ENCODE measurements at regions not wholly inside any gene's neighbourhood (a gene's known extent, or its start where the extent isn't known, plus 50 kb on each side); places are given as distances from the start of the nearest gene placed in this dataset.
"Not testable (repeated sequence)": the region's sequence is repeated elsewhere in the genome, so short reads cannot be mapped to it uniquely, and the experiment has no call there.

DNA sequence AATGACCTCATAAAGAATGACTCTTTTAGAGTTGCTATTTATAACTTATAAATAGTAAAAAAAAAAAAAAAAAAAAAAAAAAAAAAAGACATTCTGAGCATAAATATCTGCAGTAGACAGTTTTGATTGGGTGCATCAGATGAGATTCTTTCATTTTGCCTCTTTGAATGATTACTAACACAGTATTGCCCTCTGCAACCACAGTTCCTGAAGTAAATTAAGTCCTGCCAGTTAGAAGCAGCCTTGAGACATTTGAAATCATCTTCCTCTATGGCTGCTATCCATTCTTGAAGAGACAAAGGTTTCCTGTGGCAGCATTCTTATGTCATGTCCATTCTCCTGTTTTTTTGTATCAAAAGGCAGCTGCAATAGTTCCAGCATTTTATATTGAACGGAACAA lies 892.4 kb upstream of the MIR17HG start:
- DNase-seq (ENCODE audit: low spot score) = no peak
- in situ Hi-C loops (cut with HindIII; ENCODE audit: low sequenced_read_pairs) = no loop called here

DNA sequence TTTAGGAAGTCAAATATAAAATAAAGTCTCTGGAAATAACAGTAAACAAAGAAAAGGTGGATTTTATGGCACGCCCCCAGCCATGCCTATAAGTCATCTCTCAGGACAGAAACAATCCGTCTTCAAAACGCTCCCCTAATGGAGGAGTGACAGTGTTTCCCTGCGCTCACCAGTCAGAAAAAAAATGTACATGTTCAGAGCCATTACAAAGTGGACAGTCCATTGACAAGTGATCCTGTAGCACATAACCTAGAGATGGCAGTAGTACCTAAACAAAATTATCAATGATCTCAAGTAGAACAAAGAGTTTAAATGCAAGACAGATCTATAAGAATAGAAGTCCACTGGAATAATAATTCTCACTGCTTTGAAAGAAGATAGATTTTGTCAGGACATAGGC lies 891.7 kb upstream of the MIR17HG start:
- DNase-seq (ENCODE audit: low spot score) = no peak
- in situ Hi-C loops (cut with HindIII; ENCODE audit: low sequenced_read_pairs) = no loop called here

DNA sequence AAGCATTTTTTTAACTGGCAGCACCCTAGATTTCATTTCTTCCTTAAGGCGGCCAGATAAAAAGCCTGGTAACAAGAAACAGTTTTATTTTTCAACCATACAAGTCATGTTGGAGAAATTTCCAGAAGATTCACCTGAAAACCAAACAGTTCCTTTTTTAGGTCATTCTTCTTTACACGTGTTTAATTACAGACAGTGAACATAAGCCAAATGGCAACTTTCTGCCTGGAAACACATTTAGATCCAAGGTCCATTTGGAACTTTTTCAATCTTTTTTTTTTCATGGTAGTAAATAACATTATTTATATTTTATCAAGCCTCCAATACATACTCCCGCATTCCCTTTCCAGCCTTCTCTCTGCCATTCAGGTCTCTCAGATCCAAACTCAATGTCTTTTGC lies 886.1 kb upstream of the MIR17HG start:
- no peak for DNase-seq (ENCODE audit: low spot score)
- in situ Hi-C loops (cut with HindIII; ENCODE audit: low sequenced_read_pairs) = no loop called here

DNA sequence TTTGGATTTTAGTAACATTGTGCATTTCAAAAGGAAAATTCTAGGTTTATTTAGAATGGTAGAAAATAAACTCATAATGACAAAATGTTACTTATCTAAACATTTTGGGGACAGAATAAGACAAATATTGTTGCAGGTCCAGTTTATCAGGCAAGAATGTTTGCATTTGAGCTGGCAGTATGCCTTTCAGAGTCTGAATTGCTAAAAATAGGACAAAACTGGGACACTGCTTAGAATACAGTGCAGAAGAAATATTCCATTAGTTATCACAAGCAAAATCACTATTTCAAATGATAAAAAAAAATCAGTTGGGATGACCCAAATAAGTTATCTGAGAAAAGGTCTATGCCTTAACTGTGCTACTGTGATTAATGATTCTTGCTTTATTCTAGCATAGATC lies 870.3 kb upstream of the MIR17HG start:
- in situ Hi-C loops (cut with HindIII; ENCODE audit: low sequenced_read_pairs) = no loop called here
- peak; percentile 27 for DNase-seq (ENCODE audit: low spot score)

DNA sequence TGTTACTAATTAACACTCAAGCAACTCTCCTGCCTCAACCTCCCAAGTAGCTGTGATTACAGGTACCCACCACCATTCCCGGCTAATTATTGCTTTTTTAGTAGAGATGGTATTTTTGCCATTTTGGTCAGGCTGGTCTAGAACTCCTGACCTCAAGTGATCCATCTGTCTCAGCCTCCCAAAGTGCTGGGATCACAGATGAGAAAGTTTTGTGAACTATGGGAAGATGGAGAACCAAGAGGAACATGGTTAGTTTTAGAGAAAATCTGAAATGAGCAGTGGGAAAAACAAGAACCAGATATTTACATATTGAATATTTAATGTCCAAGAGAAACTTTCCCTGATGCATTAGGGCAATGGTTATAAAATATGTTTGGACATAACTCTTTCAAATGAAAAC lies 863.6 kb upstream of the MIR17HG start:
- no peak for DNase-seq (ENCODE audit: low spot score)
- in situ Hi-C loops (cut with HindIII; ENCODE audit: low sequenced_read_pairs) = no loop called here

DNA sequence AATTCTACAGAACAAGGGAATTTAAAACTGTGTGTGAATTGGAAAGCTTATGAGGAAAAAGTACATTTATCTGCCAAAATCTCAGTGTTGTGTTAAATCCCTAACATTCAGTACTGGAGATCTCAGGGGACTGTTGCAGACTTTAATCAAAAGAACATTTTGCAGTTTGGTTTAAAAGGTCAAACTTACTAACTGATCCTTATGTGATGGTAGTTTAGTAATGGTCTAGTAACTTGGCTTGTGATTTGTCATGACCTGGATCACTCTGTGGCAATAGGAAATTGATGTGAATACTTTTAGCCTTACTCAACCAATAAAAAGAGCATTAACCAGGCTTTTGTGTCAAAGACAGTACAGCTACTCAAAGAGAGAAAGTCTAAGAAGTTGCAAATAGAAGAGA lies 862.1 kb upstream of the MIR17HG start:
- peak; percentile 75 for DNase-seq (ENCODE audit: low spot score)
- in situ Hi-C loops (cut with HindIII; ENCODE audit: low sequenced_read_pairs) = no loop called here

DNA sequence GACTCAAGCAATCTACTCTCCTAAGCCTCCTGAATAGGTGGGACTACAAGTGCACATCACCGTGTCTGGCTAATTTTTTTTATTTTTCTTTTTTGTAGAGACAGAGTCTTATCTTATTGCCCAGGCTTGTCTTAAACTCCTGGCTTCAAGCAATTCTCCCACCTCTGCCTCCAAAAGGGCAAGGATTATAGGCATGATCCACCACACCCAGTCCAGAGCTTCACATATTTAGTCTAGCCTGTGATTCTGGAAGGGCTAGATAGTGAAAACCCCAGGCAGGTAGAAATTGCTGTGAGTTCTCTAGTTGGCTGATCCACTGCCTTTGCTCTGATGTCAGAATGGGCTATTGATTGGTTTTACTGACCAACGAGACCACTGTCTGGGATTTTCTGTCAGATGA lies 854.6 kb upstream of the MIR17HG start:
- no peak for DNase-seq (ENCODE audit: low spot score)
- in situ Hi-C loops (cut with HindIII; ENCODE audit: low sequenced_read_pairs) = no loop called here

DNA sequence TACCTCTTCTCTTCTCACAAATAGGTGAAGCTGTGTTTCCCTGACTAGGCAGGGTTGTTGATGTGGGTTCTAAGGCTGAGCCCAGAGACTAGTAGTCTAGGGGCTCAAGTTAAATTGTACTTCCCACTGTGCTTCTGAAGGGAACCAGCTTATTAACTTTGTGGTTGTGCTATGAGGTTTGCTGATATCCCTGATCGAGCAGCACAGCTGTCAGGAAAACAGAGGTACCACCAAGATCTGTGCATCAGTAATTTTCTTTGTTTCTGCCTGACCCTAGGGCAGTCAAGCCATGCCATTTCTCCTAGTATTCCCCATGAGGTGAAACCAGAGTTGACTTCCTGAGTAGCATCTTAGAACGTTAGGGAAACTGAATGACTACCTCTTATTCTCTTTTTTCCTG lies 853.8 kb upstream of the MIR17HG start:
- in situ Hi-C loops (cut with HindIII; ENCODE audit: low sequenced_read_pairs) = no loop called here
- DNase-seq (ENCODE audit: low spot score) = no peak

DNA sequence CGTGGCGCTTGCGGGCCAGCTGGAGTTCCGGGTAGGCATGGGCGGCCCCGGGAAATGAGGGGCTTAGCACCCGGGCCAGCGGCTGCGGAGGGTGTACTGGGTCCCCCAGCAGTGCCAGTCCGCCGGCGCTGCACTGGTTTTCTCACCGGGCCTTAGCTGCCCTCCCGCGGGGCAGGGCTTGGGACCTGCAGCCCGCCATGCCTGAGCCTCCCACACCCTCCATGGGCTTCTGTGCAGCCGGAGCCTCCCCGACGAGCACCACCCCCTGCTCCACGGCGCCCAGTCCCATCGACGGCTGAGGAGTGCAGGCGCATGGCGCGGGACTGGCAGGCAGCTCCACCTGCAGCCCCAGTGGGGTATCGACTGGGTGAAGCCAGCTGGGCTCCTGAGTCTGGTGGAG lies 852.6 kb upstream of the MIR17HG start:
- DNase-seq (ENCODE audit: low spot score); in situ Hi-C loops (cut with HindIII; ENCODE audit: low sequenced_read_pairs): not testable (repeated sequence)

DNA sequence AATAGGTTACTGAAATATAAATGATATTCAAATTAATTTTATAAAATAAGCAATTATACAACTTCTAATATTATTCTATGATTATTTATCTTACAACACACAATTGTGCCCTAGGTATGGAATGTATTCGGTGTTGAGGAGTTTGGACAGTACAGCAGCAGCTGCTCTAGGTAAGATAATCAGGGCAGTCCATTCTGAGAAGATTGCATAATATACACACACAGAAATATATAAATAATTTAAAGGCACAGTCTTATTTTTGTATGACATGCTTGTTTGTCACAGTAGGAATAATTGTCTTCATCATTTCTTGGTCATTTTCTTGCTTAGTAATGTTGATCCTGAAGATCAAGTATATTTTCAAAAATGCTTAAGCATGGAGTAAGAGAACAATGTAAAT lies 849.4 kb upstream of the MIR17HG start:
- no peak for DNase-seq (ENCODE audit: low spot score)
- in situ Hi-C loops (cut with HindIII; ENCODE audit: low sequenced_read_pairs) = no loop called here

DNA sequence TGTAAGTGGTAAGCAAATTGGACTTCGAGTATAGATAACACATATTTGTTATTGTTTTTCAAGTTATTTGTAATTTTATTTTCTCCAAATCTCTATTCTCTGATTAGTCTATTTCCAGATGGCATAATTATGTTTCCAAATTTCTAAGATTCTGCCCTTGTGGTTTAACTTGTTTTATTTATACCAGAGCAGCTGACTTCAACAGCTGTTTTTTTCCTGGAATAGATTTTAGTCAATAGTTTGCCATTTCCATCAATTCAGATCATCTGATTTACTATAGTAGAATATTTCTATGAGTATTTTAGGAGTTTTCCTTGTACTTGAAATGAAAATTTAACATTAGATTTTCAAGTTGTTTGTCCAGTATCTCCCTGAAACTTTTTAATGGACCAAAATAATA lies 848.7 kb upstream of the MIR17HG start:
- no peak for DNase-seq (ENCODE audit: low spot score)
- in situ Hi-C loops (cut with HindIII; ENCODE audit: low sequenced_read_pairs) = no loop called here

DNA sequence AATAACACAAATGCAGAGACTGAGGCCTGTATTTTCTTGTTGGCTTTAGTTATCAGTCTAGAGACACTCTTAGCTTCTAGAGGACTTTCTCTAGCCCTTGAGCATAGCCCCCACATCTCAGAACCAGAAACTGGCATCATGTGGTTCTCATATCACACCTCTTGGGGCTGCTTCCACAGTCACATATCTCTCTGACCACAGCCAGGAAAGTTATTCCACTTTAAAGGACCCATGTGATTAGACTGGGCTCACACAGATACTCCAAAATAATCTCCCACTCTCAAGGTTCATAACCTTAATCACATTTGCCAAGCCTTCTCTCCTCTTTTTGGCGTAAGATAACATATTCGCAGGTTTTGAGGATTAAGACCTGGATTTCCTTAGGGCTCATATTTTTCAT lies 846.9 kb upstream of the MIR17HG start:
- in situ Hi-C loops (cut with HindIII; ENCODE audit: low sequenced_read_pairs) = no loop called here
- DNase-seq (ENCODE audit: low spot score) = no peak

DNA sequence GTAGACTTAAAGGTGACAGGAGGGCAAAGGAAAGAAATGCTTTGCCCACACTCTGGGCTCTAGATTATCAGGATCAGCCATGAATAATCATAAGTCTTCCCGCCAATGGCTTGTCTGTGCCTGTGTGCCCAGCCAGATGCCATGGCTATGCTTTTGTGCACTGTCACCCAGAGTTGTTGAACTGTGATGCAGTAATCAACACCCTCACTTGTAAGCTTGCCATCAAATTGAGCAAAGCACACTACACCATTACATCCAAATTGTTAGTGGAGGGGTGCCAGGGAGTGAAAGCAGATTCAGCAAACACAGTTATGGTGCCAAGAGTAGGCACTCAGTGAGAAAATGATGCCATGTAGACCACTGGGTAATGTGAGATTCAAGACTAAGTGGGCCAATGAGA lies 845.3 kb upstream of the MIR17HG start:
- in situ Hi-C loops (cut with HindIII; ENCODE audit: low sequenced_read_pairs) = no loop called here
- no peak for DNase-seq (ENCODE audit: low spot score)

DNA sequence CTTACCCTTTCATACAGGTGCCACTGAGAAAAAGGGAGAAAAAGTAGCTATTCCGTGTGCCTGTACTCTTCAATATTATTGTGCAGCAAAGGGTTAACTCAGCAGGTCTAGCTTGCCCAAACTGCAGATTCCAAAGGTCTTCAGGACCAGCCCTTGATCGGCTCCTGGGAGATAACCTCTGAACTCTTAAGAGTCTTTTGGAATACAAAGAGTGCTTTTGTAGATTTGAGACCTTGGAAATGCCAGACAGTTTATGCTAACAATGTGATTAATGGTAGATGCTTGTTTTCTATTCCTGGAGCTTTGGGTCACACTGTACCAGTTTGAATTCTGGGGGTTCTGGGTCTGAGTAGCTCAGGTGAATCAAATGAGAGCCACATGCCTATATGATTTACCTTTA lies 844.7 kb upstream of the MIR17HG start:
- in situ Hi-C loops (cut with HindIII; ENCODE audit: low sequenced_read_pairs) = no loop called here
- no peak for DNase-seq (ENCODE audit: low spot score)

DNA sequence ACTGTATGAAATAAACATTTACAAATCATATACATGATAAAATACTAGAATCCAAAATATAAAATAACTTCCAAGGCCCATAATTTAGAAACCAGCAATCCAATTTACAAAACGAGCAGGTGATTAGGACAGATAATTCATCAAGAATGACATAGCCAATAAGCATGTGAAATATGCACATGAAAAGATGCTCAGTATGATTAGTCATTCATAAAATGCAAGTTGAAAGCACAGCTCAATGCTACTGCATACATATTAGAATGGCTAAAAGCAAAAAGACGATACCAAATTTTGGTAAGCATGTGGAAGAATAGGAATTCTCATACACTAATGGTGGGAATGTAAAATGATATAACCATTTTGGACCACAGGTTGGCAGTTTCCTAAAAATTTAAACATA lies 837.2 kb upstream of the MIR17HG start:
- no peak for DNase-seq (ENCODE audit: low spot score)
- in situ Hi-C loops (cut with HindIII; ENCODE audit: low sequenced_read_pairs) = no loop called here

DNA sequence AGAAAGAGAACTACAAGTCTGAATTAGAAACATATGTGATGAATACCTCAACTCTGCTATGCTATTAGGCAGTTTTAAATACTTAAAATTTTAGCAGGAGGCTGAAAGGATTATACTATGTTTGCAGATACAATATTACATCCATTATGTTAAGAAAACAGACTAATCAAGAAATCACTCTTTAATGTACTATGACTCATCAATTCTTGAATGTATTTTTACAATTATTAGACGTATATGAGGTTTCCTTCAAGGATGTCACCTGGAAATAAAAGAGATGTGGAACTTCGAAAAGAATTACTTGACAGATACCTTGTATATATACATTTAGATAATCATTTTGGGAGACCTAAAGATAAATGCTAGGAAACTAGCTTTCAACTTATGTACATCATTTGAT lies 835.6 kb upstream of the MIR17HG start:
- in situ Hi-C loops (cut with HindIII; ENCODE audit: low sequenced_read_pairs) = no loop called here
- no peak for DNase-seq (ENCODE audit: low spot score)

DNA sequence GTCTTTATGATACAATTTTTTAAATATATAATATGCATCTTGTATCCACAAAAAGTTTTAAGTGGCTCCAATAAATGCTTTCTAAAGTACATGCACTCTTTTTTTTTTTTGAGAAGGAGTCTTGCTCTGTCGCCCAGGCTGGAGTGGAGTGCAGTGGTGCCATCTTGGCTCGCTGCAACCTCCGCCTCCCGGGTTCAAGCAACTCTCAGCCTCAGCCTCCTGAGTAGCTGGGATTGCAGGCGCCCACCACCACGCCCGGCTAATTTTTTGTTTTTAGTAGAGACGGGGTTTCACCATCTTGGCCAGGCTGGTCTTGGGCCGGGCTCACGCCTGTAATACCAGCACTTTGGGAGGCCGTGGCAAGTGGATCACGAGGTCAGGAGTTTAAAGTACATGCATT lies 832.8 kb upstream of the MIR17HG start:
- in situ Hi-C loops (cut with HindIII; ENCODE audit: low sequenced_read_pairs); DNase-seq (ENCODE audit: low spot score): not testable (repeated sequence)

DNA sequence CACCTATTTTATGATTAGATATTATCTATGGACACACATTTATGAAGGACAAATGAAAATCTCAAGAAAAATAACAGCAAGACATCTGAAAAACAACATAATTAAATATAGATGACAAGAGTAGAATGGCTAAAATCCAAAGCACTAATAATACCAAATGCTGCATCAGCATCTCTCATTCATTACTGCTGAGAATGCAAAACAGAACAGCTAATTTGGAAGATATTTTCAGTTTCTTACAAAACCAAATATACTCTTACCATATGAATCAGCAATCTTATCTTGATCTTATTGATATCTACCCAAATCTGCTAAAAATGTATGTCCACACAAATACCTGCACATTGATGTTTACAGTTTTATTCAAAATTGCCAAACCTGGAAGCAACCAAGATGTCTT lies 829.1 kb upstream of the MIR17HG start:
- no peak for DNase-seq (ENCODE audit: low spot score)
- in situ Hi-C loops (cut with HindIII; ENCODE audit: low sequenced_read_pairs) = no loop called here

DNA sequence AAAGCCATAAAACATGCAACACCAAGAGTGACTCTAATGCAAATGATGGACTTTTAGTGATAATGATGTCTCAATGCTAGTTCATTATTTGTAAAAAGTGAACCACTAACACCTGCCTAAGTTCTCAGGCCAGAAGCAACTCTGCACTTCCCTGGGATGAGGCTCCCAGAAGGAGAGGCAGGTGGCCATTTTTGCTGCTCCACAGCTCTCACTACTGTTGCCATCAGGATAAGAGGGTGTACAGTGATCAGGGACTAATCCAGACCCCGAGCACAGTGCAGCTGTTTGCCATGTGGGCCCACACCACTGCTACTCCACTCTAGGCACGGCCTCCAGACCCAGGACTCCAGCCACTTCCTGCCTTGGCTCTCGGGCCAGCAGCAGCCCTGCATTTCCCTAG lies 828.3 kb upstream of the MIR17HG start:
- no peak for DNase-seq (ENCODE audit: low spot score)
- in situ Hi-C loops (cut with HindIII; ENCODE audit: low sequenced_read_pairs) = no loop called here

DNA sequence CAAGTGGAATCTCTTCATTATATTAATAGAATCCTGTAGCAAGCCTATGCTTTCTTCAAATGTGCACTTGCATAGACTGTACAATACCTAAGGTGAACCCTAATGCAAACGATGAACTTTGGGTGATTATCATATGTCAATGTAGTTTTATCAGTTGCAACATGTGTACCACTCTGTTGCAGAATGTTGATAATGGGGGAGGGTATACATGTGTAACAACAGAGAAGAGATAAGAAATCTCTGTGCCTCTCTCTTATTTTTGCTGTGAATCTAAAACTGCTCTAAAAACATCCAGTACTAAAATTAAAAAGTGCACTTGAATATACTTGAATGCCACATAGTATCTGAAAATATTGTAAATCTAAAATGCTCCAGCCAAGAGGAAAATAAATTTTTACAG lies 820.8 kb upstream of the MIR17HG start:
- in situ Hi-C loops (cut with HindIII; ENCODE audit: low sequenced_read_pairs) = no loop called here
- no peak for DNase-seq (ENCODE audit: low spot score)

DNA sequence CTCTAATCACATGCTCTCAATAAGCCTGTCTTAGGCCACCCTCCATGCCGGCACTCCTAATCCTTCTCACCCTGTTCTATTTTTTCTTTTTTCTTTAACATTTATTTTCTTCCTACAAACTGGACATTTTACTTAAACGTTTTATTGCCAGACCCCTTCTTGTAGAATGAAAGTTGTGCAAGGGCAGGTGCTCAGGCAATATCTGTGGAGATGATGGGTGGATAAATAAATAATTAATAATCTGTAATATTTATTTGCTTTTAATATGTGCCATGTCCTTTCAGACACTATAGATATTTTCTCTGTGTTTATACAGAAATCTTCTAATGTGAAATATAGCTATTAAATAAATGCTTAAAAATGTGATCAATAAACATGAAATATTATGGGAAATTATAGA lies 815.7 kb upstream of the MIR17HG start:
- no peak for DNase-seq (ENCODE audit: low spot score)
- in situ Hi-C loops (cut with HindIII; ENCODE audit: low sequenced_read_pairs) = no loop called here

DNA sequence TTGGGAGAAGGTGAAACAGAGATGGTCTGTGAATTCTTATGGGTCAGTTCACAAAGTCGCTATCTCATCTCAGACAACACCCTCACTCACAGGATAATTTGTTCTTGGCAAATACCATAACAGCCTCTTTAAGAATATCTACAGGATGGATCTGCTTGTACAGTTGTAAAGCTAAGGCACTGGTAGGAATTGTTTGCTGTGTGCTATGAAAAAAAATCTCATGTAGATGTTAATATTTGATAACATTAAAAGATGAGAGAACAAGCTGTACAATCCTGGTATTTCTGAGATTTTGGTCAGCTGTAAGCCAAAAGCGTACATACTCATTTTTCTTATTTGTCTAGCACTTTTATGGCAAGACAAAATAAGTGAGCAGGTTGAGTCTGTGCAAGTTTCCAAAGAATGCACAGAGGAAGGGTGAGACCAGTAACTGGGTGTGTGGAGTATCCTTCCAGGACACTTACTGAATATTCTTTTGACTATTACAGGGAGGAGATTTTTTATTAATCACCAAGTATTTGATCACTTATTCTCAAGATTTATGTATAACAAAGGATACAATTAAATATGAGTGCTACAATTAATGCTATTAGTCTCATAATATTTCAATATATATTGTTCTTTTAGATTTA lies 814.5 kb upstream of the MIR17HG start:
- in situ Hi-C loops (cut with HindIII; ENCODE audit: low sequenced_read_pairs) = no loop called here
- DNase-seq (ENCODE audit: low spot score) = no peak
